ENCODE measurements at regions not wholly inside any gene's neighbourhood (a gene's known extent, or its start where the extent isn't known, plus 50 kb on each side); places are given as distances from the start of the nearest gene placed in this dataset.

- Histone ChIP-seq H3K36me3 (replicated peaks in 1 of 2; ENCODE audit: control extremely low read depth in 1 of 2, control insufficient read depth in 1 of 2, extremely low read depth in 1 of 2, insufficient read depth in 2 of 2, low read length in 1 of 2) (no peaks in the 10 kb centered on the region), H3K79me2 (ENCODE audit: control insufficient read depth, insufficient read depth, low read length) (no peaks in the 10 kb centered on the region), H3K4me2 (replicated peaks; ENCODE audit: low read depth, low read length, poor library complexity, severe bottlenecking) (no peak overlapping the region), H2AFZ (ENCODE audit: insufficient read depth, low read depth, low read length, poor library complexity, severe bottlenecking) (no peak overlapping the region), H3K27me3 (replicated peaks in 1 of 4; ENCODE audit: control extremely low read depth in 1 of 4, control insufficient read depth in 3 of 4, insufficient read depth in 4 of 4, low read length in 3 of 4) (peaks cover 0 to 5% (median 2%) of the 10 kb centered on the region in 4 experiments), H3K4me1 (ENCODE audit: control insufficient read depth in 2 of 2, insufficient read depth in 2 of 2, low read length in 2 of 2) (no peaks in the 10 kb centered on the region), H3K9ac (ENCODE audit: low read length) (no peak overlapping the region), H3K4me3 (ENCODE audit: control extremely low read depth in 1 of 5, extremely low read depth in 1 of 5, insufficient read depth in 1 of 5, low read depth in 2 of 5, low read length in 4 of 5) (no peak overlapping the region), H3K9me3 (ENCODE audit: control extremely low read depth in 1 of 3, control insufficient read depth in 2 of 3, insufficient read depth in 1 of 3, low read length in 2 of 3) (no peaks in the 10 kb centered on the region), H3K27ac (ENCODE audit: low read length in 2 of 2) (no peak overlapping the region), H4K20me1 (ENCODE audit: control insufficient read depth, insufficient read depth, low read length, poor library complexity, severe bottlenecking) (no peaks in the 10 kb centered on the region)
- H3K27ac Mint-ChIP-seq = no peak overlapping the region
- DNase-seq (no peak), ATAC-seq (ENCODE audit: low read depth) (no peak)
- WGBS (ENCODE audit: insufficient coverage) = 88% methylated on average over 11 of the region's 11 CpGs
- ChIA-PET POLR2A (no interaction called here), CTCF (no interaction called here)
- intact Hi-C loops (cut with micrococcal nuclease) = no loop called here
- H3K27me3 Mint-ChIP-seq = peaks cover 36% of the 10 kb centered on the region
- TF ChIP-seq EZH2 (IDR thresholded peaks at IDR 0.05; ENCODE audit: borderline replicate concordance, insufficient read depth, low read depth, low read length, poor library complexity, severe bottlenecking) (no peak), CTCF (IDR thresholded peaks at IDR 0.05) (no peak)
- H3K4me3 Mint-ChIP-seq = no peak overlapping the region
- H3K9me3 Mint-ChIP-seq (ENCODE audit: insufficient read depth) = no peaks in the 10 kb centered on the region
- no peaks in the 10 kb centered on the region for H3K4me1 Mint-ChIP-seq
These were observed 986.5 kb downstream of the TBC1D22A start for GRCh38 chr22:47748957-47749356.

DNA sequence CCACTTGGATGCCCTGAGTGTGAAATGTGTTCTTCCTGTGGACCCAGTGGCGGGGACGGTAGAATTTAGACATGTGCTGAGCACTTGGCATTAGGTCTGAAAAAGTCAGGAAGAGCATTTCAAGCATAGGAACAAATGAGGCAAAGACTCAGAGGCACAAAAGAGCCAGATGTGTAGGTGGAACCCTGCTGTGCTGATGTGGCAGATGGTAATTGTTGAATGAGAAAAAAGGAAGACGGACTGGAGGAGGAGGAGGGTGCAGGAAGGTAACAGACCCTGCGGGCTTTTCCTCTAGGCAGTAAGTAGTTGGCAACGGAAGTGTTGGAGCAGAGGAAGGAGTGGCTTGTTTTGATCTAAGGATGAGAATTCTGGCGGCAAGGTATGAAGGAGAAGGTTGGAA is 985.8 kb downstream of the TBC1D22A start:
- no peak overlapping the region for H3K4me3 ChIP-seq (ENCODE audit: control extremely low read depth in 1 of 5, extremely low read depth in 1 of 5, insufficient read depth in 1 of 5, low read depth in 2 of 5, low read length in 4 of 5)
- DNase-seq = no peak
- H3K9me3 ChIP-seq (ENCODE audit: control extremely low read depth in 1 of 3, control insufficient read depth in 2 of 3, insufficient read depth in 1 of 3, low read length in 2 of 3) = no peaks in the 10 kb centered on the region
- H3K79me2 ChIP-seq (ENCODE audit: control insufficient read depth, insufficient read depth, low read length) = no peaks in the 10 kb centered on the region
- H3K9me3 Mint-ChIP-seq (ENCODE audit: insufficient read depth) = no peaks in the 10 kb centered on the region
- H3K4me1 ChIP-seq (ENCODE audit: control insufficient read depth in 2 of 2, insufficient read depth in 2 of 2, low read length in 2 of 2) = no peaks in the 10 kb centered on the region
- 55% methylated on average over 5 of the region's 6 CpGs for WGBS (ENCODE audit: insufficient coverage)
- H3K27me3 Mint-ChIP-seq = peaks cover 36% of the 10 kb centered on the region
- no peak overlapping the region for H2AFZ ChIP-seq (ENCODE audit: insufficient read depth, low read depth, low read length, poor library complexity, severe bottlenecking)
- H3K27ac ChIP-seq (ENCODE audit: low read length in 2 of 2) = no peak overlapping the region
- H3K27ac Mint-ChIP-seq = no peak overlapping the region
- intact Hi-C loops (cut with micrococcal nuclease) = no loop called here
- no peaks in the 10 kb centered on the region for H3K4me1 Mint-ChIP-seq
- no peak overlapping the region for H3K9ac ChIP-seq (ENCODE audit: low read length)
- ATAC-seq (ENCODE audit: low read depth) = no peak
- TF ChIP-seq EZH2 (IDR thresholded peaks at IDR 0.05; ENCODE audit: borderline replicate concordance, insufficient read depth, low read depth, low read length, poor library complexity, severe bottlenecking) (no peak), CTCF (IDR thresholded peaks at IDR 0.05) (no peak)
- CTCF ChIA-PET = no interaction called here
- H3K36me3 ChIP-seq (replicated peaks in 1 of 2; ENCODE audit: control extremely low read depth in 1 of 2, control insufficient read depth in 1 of 2, extremely low read depth in 1 of 2, insufficient read depth in 2 of 2, low read length in 1 of 2) = no peaks in the 10 kb centered on the region
- POLR2A ChIA-PET = no interaction called here
- H4K20me1 ChIP-seq (ENCODE audit: control insufficient read depth, insufficient read depth, low read length, poor library complexity, severe bottlenecking) = no peaks in the 10 kb centered on the region
- no peak overlapping the region for H3K4me2 ChIP-seq (replicated peaks; ENCODE audit: low read depth, low read length, poor library complexity, severe bottlenecking)
- H3K4me3 Mint-ChIP-seq = no peak overlapping the region
- peaks cover 0 to 5% (median 2%) of the 10 kb centered on the region in 4 experiments for H3K27me3 ChIP-seq (replicated peaks in 1 of 4; ENCODE audit: control extremely low read depth in 1 of 4, control insufficient read depth in 3 of 4, insufficient read depth in 4 of 4, low read length in 3 of 4)
